Duodenal mucosa (tissue), 2 donors: ENCODE measurements at regions not wholly inside any gene's neighbourhood (a gene's known extent, or its start where the extent isn't known, plus 50 kb on each side); places are given as distances from the start of the nearest gene placed in this dataset.
A peak's percentile ranks its signal among the peaks of the same experiment; 100 is the strongest.
"Not testable (repeated sequence)": the region's sequence is repeated elsewhere in the genome, so short reads cannot be mapped to it uniquely, and the experiment has no call there.

ENCODE experiments used
- H3K27ac ChIP-seq: one replicate; pipeline ENCODE4 v1.7.0; 2013; ENCODE audit warnings: low read depth, low read length
- H3K27me3 ChIP-seq, 2 donors: one replicate each; pipeline ENCODE4 v1.7.0; 2013; ENCODE audit warnings: low read length in 2 of 2, control low read depth in 1 of 2; ENCODE audit not compliant: insufficient read depth in 2 of 2, control insufficient read depth in 1 of 2
- H3K36me3 ChIP-seq, 2 donors: one replicate each; pipeline ENCODE4 v1.7.0; 2013; ENCODE audit warnings: low read length in 2 of 2, control low read depth in 1 of 2; ENCODE audit not compliant: insufficient read depth in 2 of 2, control insufficient read depth in 1 of 2
- H3K4me1 ChIP-seq, 2 donors: one replicate each; pipeline ENCODE4 v1.7.0; 2013; ENCODE audit warnings: low read length in 2 of 2, control low read depth in 1 of 2; ENCODE audit not compliant: insufficient read depth in 2 of 2, control insufficient read depth in 1 of 2
- H3K4me3 ChIP-seq, 2 donors: one replicate each; pipeline ENCODE4 v1.7.0; 2013; ENCODE audit warnings: low read length in 2 of 2, low read depth in 1 of 2
- H3K9ac ChIP-seq, 2 donors: one replicate each; pipeline ENCODE4 v1.7.0; 2013; ENCODE audit warnings: low read length in 2 of 2, low read depth in 1 of 2
- H3K9me3 ChIP-seq, 2 donors: one replicate each; pipeline ENCODE4 v1.7.0; 2013; ENCODE audit warnings: low read length in 2 of 2, control low read depth in 1 of 2; ENCODE audit not compliant: control insufficient read depth in 1 of 2

- no peaks in the 10 kb centered on the region for H3K27me3 ChIP-seq
- peak overlapping the region; percentile 64 to 80 for H3K9ac ChIP-seq
- H3K27ac ChIP-seq, result peak overlapping the region; percentile 83
- H3K9me3 ChIP-seq, result no peaks in the 10 kb centered on the region
- H3K36me3 ChIP-seq, result no peaks in the 10 kb centered on the region
- peak overlapping the region; percentile 56 to 83 for H3K4me3 ChIP-seq
- peaks cover 3 to 15% of the 10 kb centered on the region in 2 donors for H3K4me1 ChIP-seq
Measured at GRCh38 chr6:26270903-26271667, 93.9 kb upstream of the BTN3A2 start.

GRCh38 chr6:26271668-26272024, 93.4 kb upstream of the BTN3A2 start:
- H3K27ac ChIP-seq, result peak overlapping the region; percentile 83
- H3K27me3 ChIP-seq, result no peaks in the 10 kb centered on the region
- H3K9me3 ChIP-seq, result no peaks in the 10 kb centered on the region
- H3K4me1 ChIP-seq, result peaks cover 3 to 15% of the 10 kb centered on the region in 2 donors
- H3K9ac ChIP-seq, result peak overlapping the region; percentile 64 to 80
- peak overlapping the region; percentile 56 to 83 for H3K4me3 ChIP-seq
- H3K36me3 ChIP-seq, result no peaks in the 10 kb centered on the region

- Histone ChIP-seq H3K4me3 (peak overlapping the region; percentile 56 to 83), H3K36me3 (no peaks in the 10 kb centered on the region), H3K27ac (peak overlapping the region; percentile 83), H3K27me3 (no peaks in the 10 kb centered on the region), H3K9ac (peak overlapping the region; percentile 64 to 80), H3K9me3 (no peaks in the 10 kb centered on the region), H3K4me1 (peaks cover 3 to 15% of the 10 kb centered on the region in 2 donors)
Measured at GRCh38 chr6:26272171-26272637, 92.8 kb upstream of the BTN3A2 start.

GRCh38 chr6:26273673-26274588, 91.1 kb upstream of the BTN3A2 start:
- Histone ChIP-seq H3K27ac (peak overlapping the region; percentile 93), H3K27me3 (no peaks in the 10 kb centered on the region), H3K4me1 (peaks cover 3 to 15% of the 10 kb centered on the region in 2 donors), H3K36me3 (no peaks in the 10 kb centered on the region), H3K9me3 (no peaks in the 10 kb centered on the region), H3K4me3 (peak overlapping the region; percentile 74 to 75), H3K9ac (peak overlapping the region; percentile 83 to 87)

GRCh38 chr6:26275663-26276062, 89.3 kb upstream of the BTN3A2 start:
- Histone ChIP-seq H3K4me3 (no peak overlapping the region), H3K27ac (no peak overlapping the region), H3K4me1 (peaks cover 3 to 7% of the 10 kb centered on the region in 2 donors), H3K9ac (no peak overlapping the region), H3K27me3 (no peaks in the 10 kb centered on the region), H3K36me3 (no peaks in the 10 kb centered on the region), H3K9me3 (no peaks in the 10 kb centered on the region)

- H3K27ac ChIP-seq, result no peak overlapping the region
- no peaks in the 10 kb centered on the region for H3K36me3 ChIP-seq
- no peak overlapping the region for H3K4me3 ChIP-seq
- no peak overlapping the region for H3K9ac ChIP-seq
- H3K4me1 ChIP-seq, result peaks cover 0 to 1% of the 10 kb centered on the region in 2 donors
- H3K9me3 ChIP-seq, result no peaks in the 10 kb centered on the region
- H3K27me3 ChIP-seq, result no peaks in the 10 kb centered on the region
Measured at GRCh38 chr6:26276841-26277648, 88.0 kb upstream of the BTN3A2 start.

GRCh38 chr6:26278536-26278935, 86.5 kb upstream of the BTN3A2 start:
- no peaks in the 10 kb centered on the region for H3K36me3 ChIP-seq
- H3K4me1 ChIP-seq, result peaks cover 1 to 7% of the 10 kb centered on the region in 2 donors
- no peak overlapping the region for H3K27ac ChIP-seq
- no peaks in the 10 kb centered on the region for H3K27me3 ChIP-seq
- no peak overlapping the region for H3K4me3 ChIP-seq
- H3K9me3 ChIP-seq, result no peaks in the 10 kb centered on the region
- no peak overlapping the region for H3K9ac ChIP-seq

GRCh38 chr6:26279371-26279770, 85.6 kb upstream of the BTN3A2 start:
- H3K27me3 ChIP-seq, H3K9me3 ChIP-seq, H3K4me1 ChIP-seq, H3K36me3 ChIP-seq, H3K27ac ChIP-seq, H3K4me3 ChIP-seq, H3K9ac ChIP-seq: not testable (repeated sequence)

GRCh38 chr6:26280407-26280806, 84.6 kb upstream of the BTN3A2 start:
- Histone ChIP-seq H3K4me3 (no peak overlapping the region), H3K9ac (no peak overlapping the region), H3K4me1 (peaks cover 7 to 8% of the 10 kb centered on the region in 2 donors), H3K36me3 (no peaks in the 10 kb centered on the region), H3K27ac (no peak overlapping the region), H3K27me3 (no peaks in the 10 kb centered on the region), H3K9me3 (no peaks in the 10 kb centered on the region)
